Activated T-cell treated with anti-CD3 and anti-CD28 coated beads for 48 hours (primary cell): ENCODE measurements at regions not wholly inside any gene's neighbourhood (a gene's known extent, or its start where the extent isn't known, plus 50 kb on each side); places are given as distances from the start of the nearest gene placed in this dataset.

Experiments used
- DNase-seq: peaks from one replicate; pipeline ENCODE4 v3.0.0-alpha.2; 2020; ENCODE audit warnings: low read depth

- no peak for DNase-seq
These were observed 355.8 kb downstream of the FSCB start for GRCh38 chr14:44151130-44151820.

- no peak for DNase-seq
These were observed 357.5 kb downstream of the FSCB start for GRCh38 chr14:44149597-44149996.

DNA sequence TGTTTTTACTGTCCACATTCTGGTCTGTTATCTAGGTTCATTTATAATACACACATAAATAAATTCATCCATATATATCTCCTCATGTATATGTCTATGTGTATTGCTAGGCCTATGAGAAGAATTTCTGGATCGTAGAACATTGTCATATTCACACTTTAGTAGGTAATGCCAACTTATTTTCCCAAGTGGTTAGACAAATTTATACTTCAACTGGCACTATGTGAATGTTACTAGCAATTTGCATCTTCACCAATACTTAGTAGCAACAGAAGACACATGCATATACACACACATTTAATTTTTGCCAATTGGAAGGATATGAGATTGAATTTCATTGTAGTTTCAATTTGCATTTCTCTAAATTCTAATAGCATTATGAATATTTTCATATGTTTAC, 365.1 kb downstream of the FSCB start:
- no peak for DNase-seq

- no peak for DNase-seq
These were observed 371.1 kb downstream of the FSCB start for GRCh38 chr14:44135972-44136371.

DNA sequence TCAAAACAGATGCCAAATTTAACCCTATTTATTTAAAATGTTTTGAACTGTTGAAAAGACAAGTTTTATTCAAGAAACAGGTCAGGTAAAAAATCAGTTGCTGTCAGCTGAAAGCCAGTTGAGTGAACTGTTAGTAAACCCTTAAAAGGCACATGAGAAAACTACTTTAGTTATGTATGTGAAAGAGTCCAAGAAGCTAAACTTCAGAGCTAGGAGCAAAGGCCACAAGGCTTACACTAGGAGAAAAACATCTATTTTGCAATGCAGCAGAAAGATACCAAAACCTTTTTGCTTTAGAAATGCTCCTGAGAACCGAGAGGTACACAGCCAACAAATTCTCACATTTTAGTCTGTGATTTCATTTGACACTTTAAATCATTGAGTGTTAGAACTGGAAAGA, 375.2 kb downstream of the FSCB start:
- no peak for DNase-seq

GRCh38 chr14:44113769-44114730, 393.0 kb downstream of the FSCB start:
- DNase-seq: no peak

GRCh38 chr14:44112774-44113460, 394.2 kb downstream of the FSCB start:
- DNase-seq: no peak

GRCh38 chr14:44109036-44109435, 398.0 kb downstream of the FSCB start:
- DNase-seq: no peak

DNA sequence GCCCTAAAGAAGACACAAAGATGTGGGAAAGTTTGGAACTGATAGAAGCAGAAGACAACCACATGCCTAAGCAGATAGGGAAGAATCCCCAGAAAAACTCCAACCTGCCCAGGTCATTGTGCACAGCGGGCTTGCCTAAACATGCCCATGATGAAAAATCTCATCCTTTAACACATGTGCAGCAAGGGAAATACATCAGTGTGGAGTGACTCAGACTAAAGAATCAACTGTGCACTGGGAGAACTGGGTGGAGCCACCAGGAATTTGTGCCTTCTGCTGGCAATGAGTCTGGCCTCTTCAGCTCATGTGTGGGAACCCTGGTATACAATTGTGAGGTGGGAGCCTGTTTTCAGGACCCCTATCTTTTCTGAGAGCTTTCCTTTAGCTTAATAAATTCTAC, 398.5 kb downstream of the FSCB start:
- no peak for DNase-seq

GRCh38 chr14:44107156-44107555, 399.9 kb downstream of the FSCB start:
- DNase-seq: no peak

- DNase-seq: no peak
These were observed 407.2 kb downstream of the FSCB start for GRCh38 chr14:44099743-44100488.

DNA sequence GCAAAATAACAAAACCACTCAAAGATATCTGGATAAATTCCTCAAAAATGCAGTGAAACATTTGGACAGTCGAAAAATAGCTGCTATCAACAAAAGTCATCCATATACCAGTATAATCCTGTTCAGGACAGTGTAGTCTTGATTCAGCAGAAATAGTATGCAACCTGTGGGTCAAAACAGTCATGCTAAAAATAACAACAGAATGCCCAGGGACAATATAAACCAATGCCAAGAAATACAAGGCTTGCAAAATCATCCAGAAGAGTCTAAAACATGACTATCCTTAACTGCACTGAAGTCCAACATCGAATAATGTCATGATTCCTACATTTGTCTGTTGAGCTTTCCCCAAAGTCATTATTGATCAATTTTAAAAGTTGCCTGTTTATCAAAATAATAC, 425.9 kb downstream of the FSCB start:
- no peak for DNase-seq

DNA sequence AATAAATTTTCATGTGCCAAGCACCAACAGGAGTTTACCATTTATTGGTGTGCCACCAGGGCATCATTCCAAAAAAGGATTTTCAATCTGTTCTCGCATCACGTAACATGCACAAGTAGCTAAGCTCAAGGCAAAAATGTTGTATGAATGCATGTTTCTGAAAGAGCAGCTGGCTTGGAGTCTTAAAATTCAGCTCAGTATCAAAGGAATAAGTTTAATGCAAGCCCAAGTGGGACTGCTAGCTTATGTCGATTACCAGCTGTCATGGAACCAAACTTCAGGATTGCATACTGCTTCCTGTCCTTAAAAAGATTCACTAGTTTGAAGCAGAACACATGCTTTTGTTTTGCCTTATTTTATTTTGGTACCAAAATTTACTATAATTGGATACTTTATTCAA, 437.0 kb downstream of the FSCB start:
- no peak for DNase-seq

DNA sequence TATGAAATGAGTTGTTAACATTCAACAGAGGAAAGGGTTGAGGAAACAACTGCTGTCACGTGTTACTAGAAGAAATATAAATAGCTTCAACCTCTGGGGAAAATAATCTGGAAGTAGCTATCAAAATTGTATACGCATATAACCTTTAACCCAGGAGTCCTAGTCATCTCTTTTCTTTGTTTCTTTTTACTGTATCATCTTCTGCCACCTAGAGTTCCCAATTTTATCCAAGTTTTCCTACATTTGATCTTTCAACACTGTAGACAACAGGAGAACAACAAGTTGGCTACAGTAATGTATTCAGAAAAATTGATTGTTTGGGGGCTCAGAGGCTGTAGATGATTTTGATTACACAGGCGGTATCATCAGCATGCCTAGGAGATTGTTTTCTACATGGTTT, 453.7 kb downstream of the FSCB start:
- DNase-seq: no peak

DNA sequence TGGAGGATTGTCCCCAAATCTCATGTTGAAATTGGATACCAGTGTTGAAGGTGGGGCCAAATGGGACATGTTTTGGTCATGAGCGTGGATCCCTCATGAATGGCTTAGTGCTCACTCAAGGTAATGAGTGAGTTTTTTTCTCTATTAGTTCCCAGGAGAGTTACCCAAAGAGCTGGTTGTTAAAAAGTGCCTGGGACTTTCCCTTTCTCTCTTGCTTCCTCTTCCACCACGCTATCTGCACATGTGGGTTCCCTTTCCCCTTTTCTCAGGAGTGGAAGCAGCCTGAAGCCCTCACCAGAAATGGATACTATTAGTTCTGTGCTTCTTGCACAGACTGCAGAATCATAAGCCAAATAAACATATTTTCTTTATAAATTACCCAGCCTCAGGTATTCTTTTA, 465.4 kb downstream of the FSCB start:
- no peak for DNase-seq

DNA sequence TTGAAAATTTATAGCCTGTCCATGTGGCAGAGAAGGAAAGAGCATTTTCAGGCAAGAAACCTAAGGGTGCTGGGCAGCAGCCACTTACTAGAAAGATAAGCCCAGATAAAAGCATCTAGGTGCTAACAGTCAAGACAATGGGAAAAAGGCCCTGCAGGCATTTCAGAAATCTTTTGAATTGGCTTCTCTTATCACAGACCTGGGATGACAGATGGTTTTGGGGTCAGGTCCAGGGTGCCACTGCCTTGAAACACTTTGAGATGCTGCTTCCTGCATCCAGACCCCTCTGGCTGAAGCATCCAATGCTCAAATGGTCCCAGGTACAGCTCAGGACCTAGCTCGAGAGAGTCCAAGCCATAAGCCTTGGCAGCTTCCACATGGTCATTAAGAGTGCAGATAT, 466.5 kb downstream of the FSCB start:
- DNase-seq: no peak

GRCh38 chr14:44036248-44036647, 470.8 kb downstream of the FSCB start:
- no peak for DNase-seq

GRCh38 chr14:44035707-44036106, 471.4 kb downstream of the FSCB start:
- no peak for DNase-seq

- no peak for DNase-seq
These were observed 476.2 kb downstream of the FSCB start for GRCh38 chr14:44030831-44031383.

- no peak for DNase-seq
These were observed 477.1 kb downstream of the FSCB start for GRCh38 chr14:44029933-44030332.

DNA sequence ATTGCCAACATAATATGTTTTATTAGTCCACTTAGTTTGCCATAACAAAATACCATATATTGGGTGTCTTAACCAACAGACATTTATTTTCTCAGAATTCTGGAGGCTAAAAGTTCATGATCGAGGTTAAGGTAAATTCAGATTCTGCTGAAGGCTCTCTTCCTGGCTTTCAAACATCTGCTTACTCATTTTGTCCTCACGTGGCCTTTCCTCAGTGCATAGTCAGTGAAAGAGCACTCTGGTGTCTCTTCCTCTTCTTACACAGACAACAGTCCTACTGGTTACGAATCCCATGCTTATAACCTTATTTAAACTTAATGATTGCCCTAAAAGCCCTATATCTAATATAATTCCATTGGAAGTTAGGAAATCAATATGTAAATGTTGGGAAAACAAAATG, 479.7 kb downstream of the FSCB start:
- DNase-seq: no peak

DNA sequence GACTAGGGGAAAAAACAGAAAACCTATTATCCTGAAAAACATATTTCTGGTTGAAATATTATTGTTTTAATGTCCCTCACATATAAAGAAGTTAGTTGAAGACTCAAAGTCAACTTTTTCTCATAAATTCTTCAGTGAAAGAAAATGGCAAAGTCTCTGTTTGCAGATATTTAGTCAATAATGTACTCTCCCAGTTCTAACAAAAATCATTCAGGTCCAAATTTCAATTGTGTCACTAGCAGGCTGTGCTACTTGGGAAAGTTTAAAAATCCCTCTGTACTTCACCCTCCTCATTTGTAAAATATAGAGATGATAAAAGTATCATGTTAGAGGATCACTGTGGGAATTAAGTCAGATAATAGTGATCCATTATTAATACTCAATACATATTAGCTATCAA, 496.5 kb downstream of the FSCB start:
- DNase-seq: no peak
